DOHH2 (cell line): ENCODE measurements at regions not wholly inside any gene's neighbourhood (a gene's known extent, or its start where the extent isn't known, plus 50 kb on each side); places are given as distances from the start of the nearest gene placed in this dataset.

Experiments
- CTCF ChIP-seq: fragments of 200-600 bp; sonication (generic); IDR thresholded peaks from one replicate; pipeline ENCODE4 v1.5.1; 2014; ENCODE audit warnings: antibody characterized with exemption, mild to moderate bottlenecking, low read depth, low read length; ENCODE audit not compliant: poor library complexity, severe bottlenecking
- EZH2phosphoT487 ChIP-seq: fragments of 200-600 bp; sonication (generic); IDR thresholded peaks from 2 replicates; pipeline ENCODE4 v1.6.1; 2017; ENCODE audit warnings: borderline replicate concordance, mild to moderate bottlenecking, antibody characterized with exemption, low read length, moderate library complexity, mixed read lengths

GRCh38 chr10:47090042-47090441 is 178.8 kb downstream of the PTPN20 start:
- TF ChIP-seq CTCF (no peak), EZH2phosphoT487 (no peak)
